DND-41 (cell line): ENCODE measurements at regions not wholly inside any gene's neighbourhood (a gene's known extent, or its start where the extent isn't known, plus 50 kb on each side); places are given as distances from the start of the nearest gene placed in this dataset.

Experiments used
- EZH2 ChIP-seq: IDR thresholded peaks from 3 replicates; pipeline ENCODE4 v1.6.1; 2012; ENCODE audit warnings: borderline replicate concordance, low read depth, mild to moderate bottlenecking, moderate library complexity, low read length, inconsistent platforms; ENCODE audit not compliant: severe bottlenecking
- TF ChIP-seq, protein P1 (sequence below): IDR thresholded peaks from 2 replicates; pipeline ENCODE4 v1.5.1; 2012; ENCODE audit warnings: borderline replicate concordance, low read length, moderate library complexity, mild to moderate bottlenecking; ENCODE audit not compliant: poor library complexity, severe bottlenecking; ENCODE audit errors: extremely low read depth

DNA sequence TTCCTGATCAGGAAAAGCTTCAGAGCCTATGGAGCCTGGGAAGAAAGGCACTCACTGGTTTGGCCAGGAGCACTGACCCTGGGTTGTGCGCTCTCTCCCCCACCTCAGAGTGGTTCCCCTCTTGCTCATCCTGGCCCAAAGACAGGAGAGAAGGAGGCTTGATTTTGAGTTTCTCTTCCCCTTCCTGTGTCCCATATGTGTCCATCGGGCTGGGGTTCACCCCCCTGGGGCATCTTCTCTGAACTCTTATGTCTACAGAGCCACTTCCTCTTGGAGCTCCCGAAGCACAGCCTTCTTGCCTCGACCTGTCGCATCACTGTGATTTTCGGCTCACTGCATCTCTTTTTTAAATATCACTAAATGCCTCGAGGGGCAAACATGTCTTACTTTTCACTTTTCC is 692.3 kb downstream of the RNF144A start:
- TF ChIP-seq, protein P1, sequence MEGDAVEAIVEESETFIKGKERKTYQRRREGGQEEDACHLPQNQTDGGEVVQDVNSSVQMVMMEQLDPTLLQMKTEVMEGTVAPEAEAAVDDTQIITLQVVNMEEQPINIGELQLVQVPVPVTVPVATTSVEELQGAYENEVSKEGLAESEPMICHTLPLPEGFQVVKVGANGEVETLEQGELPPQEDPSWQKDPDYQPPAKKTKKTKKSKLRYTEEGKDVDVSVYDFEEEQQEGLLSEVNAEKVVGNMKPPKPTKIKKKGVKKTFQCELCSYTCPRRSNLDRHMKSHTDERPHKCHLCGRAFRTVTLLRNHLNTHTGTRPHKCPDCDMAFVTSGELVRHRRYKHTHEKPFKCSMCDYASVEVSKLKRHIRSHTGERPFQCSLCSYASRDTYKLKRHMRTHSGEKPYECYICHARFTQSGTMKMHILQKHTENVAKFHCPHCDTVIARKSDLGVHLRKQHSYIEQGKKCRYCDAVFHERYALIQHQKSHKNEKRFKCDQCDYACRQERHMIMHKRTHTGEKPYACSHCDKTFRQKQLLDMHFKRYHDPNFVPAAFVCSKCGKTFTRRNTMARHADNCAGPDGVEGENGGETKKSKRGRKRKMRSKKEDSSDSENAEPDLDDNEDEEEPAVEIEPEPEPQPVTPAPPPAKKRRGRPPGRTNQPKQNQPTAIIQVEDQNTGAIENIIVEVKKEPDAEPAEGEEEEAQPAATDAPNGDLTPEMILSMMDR, result no peak
- no peak for TF ChIP-seq EZH2
